ENCODE measurements at regions not wholly inside any gene's neighbourhood (a gene's known extent, or its start where the extent isn't known, plus 50 kb on each side); places are given as distances from the start of the nearest gene placed in this dataset.

DNA sequence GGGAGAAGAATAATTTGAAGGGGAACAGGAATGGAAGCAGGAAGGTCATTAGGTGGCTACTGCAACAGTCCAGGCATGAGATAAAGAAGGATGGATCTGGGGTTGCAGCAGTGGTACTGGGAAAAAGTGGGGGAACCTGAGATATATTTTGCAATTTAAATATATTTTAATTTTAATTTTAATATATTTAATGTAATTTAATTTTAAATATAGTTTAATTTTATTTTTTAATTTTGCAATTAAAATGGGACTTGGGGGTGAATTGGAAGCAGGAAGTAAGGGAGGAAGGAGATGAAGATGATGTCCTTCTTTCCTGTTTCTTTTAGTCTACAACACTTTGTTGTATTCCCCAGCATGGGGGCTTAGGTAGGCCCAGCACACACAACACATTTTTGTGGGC lies 369.8 kb downstream of the GADD45G start (continued):
- TF ChIP-seq HDAC2 (IDR thresholded peaks at IDR 0.05; ENCODE audit: borderline replicate concordance in 1 of 2, low read depth in 2 of 2, low read length in 2 of 2) (no peak), SAP30 (IDR thresholded peaks at IDR 0.05; ENCODE audit: insufficient read depth, insufficient replicate concordance, low read length) (no peak), RBBP5 (IDR thresholded peaks at IDR 0.05; ENCODE audit: borderline replicate concordance, low read depth, low read length) (no peak), SP4 (IDR thresholded peaks at IDR 0.05; ENCODE audit: low read length) (no peak)
- TF ChIP-seq, protein P1, sequence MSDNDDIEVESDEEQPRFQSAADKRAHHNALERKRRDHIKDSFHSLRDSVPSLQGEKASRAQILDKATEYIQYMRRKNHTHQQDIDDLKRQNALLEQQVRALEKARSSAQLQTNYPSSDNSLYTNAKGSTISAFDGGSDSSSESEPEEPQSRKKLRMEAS (IDR thresholded peaks at IDR 0.05) = no peak
- TF ChIP-seq, protein P2, sequence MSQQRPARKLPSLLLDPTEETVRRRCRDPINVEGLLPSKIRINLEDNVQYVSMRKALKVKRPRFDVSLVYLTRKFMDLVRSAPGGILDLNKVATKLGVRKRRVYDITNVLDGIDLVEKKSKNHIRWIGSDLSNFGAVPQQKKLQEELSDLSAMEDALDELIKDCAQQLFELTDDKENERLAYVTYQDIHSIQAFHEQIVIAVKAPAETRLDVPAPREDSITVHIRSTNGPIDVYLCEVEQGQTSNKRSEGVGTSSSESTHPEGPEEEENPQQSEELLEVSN (IDR thresholded peaks at IDR 0.05) = no peak

Data from H1 (cell line).